ENCODE measurements at regions not wholly inside any gene's neighbourhood (a gene's known extent, or its start where the extent isn't known, plus 50 kb on each side); places are given as distances from the start of the nearest gene placed in this dataset.

GRCh38 chr5:60210810-60211209 lies 317.3 kb upstream of the PDE4D start:
- DNase-seq (ENCODE audit: low spot score in 2 of 2) = no peak
- no peak overlapping the region for H3K4me3 ChIP-seq (ENCODE audit: low read depth, poor library complexity, severe bottlenecking)
- intact Hi-C loops (cut with DNase I; ENCODE audit: low total_unique reads) = no loop called here
- WGBS, 2 donors = 89 to 92% methylated on average over 17 of the region's 17 CpGs
- TF ChIP-seq POLR2A (IDR thresholded peaks at IDR 0.05) (no peak), CTCF (IDR thresholded peaks at IDR 0.05) (no peak)

DNA sequence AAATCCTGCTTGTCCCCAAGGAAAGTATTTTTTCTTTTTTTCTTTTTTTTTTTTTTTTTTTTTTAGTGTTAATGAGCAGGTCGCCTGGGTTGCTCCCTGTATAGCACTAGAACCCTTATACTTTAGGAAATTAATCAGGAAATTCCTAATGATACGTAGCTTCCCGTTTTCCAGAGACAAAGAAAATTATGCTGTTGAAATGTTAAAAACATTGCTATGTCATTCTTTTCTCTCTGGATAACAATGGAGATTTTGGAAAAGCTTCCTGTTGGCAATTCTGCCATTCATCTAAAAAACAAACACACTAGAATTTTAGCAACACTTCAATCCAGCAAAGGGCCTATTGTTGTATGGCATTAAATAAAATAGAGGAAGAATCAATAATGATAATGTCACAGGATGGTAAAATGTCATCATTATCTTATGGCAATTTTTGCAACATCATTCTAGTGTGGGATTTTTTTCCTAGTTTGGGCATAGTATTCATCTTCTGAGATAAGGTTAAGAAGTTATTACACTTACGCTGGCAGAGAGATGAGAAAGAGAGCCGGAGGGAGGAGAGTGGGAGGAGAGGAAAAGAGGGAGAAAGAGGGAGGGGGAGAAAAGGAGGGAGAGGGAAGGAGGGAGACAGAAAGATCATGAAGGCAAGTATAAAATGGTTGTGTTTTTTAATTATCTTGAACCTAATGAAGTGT lies 315.8 kb upstream of the PDE4D start:
- no peak overlapping the region for H3K4me3 ChIP-seq (ENCODE audit: low read depth, poor library complexity, severe bottlenecking)
- DNase-seq (ENCODE audit: low spot score in 2 of 2) = no peak
- intact Hi-C loops (cut with DNase I; ENCODE audit: low total_unique reads) = no loop called here
- WGBS, 2 donors = 42% methylated on average over 5 of the region's 5 CpGs
- no peak for TF ChIP-seq POLR2A (IDR thresholded peaks at IDR 0.05)
- no peak for TF ChIP-seq CTCF (IDR thresholded peaks at IDR 0.05)

- intact Hi-C loops (cut with DNase I; ENCODE audit: low total_unique reads) = no loop called here
- no peak for DNase-seq (ENCODE audit: low spot score in 2 of 2)
- TF ChIP-seq POLR2A (IDR thresholded peaks at IDR 0.05) = no peak
- no peak for TF ChIP-seq CTCF (IDR thresholded peaks at IDR 0.05)
- no peak overlapping the region for H3K4me3 ChIP-seq (ENCODE audit: low read depth, poor library complexity, severe bottlenecking)
- WGBS, 2 donors = 42 to 54% methylated on average over 3 of the region's 3 CpGs
Measured at GRCh38 chr5:60208716-60209115, 315.2 kb upstream of the PDE4D start.

DNA sequence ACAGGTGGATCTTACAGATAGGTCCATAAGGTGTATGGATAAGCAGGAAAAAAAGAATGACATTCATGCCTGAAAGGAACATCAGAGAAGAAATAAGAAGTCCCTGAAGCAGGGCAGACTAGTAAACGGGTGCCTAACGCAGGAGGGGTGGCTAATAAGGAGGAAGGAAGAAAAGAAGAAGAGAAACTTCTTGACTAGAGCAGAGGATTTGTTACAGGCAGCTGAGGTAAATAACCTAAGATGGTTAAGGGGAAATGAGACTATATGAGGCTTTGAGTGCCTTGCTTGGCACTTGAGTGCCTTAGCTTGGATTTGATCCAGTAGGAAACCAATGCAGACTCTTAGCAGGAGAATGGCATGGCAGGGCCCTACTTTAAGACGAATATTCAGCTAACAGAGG lies 313.5 kb upstream of the PDE4D start:
- DNase-seq (ENCODE audit: low spot score in 2 of 2) = no peak
- TF ChIP-seq CTCF (IDR thresholded peaks at IDR 0.05) = no peak
- TF ChIP-seq POLR2A (IDR thresholded peaks at IDR 0.05) = no peak
- WGBS, 2 donors = 33 to 43% methylated on average over 3 of the region's 3 CpGs

GRCh38 chr5:60206234-60206633 lies 312.7 kb upstream of the PDE4D start:
- 62 to 63% methylated on average over 1 of the region's 1 CpG for WGBS, 2 donors
- no peak overlapping the region for H3K4me3 ChIP-seq (ENCODE audit: low read depth, poor library complexity, severe bottlenecking)
- intact Hi-C loops (cut with DNase I; ENCODE audit: low total_unique reads) = no loop called here
- TF ChIP-seq CTCF (IDR thresholded peaks at IDR 0.05) (no peak), POLR2A (IDR thresholded peaks at IDR 0.05) (no peak)
- no peak for DNase-seq (ENCODE audit: low spot score in 2 of 2)

More for the DNA sequence above, 313.5 kb upstream of the PDE4D start:
- intact Hi-C loops (cut with DNase I; ENCODE audit: low total_unique reads) = no loop called here
- no peak overlapping the region for H3K4me3 ChIP-seq (ENCODE audit: low read depth, poor library complexity, severe bottlenecking)

DNA sequence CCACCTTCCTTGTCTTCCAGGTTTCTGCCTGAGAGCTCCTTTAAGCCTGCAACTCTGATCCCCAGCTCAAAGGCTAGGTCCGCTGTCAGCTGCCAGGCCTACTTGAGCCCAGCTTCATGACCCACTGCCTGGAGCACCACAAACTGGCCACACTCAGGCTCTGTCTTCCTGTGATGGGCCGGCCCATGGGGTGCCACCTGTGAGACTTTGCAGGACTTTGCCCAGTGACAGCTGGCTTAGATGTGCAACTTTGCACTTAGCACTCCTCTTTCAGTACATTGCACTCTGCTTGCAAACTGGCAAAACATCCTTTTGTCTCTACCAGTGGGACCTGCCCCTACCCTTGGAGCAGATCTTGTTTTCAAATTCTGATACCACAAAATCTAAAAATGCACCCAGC lies 311.5 kb upstream of the PDE4D start:
- DNase-seq (ENCODE audit: low spot score in 2 of 2) = no peak
- WGBS, 2 donors = 90 to 100% methylated on average over 2 of the region's 2 CpGs
- TF ChIP-seq CTCF (IDR thresholded peaks at IDR 0.05) = no peak
- intact Hi-C loops (cut with DNase I; ENCODE audit: low total_unique reads) = no loop called here
- H3K4me3 ChIP-seq (ENCODE audit: low read depth, poor library complexity, severe bottlenecking) = no peak overlapping the region
